Endothelial cell of umbilical vein (primary cell): ENCODE measurements at regions not wholly inside any gene's neighbourhood (a gene's known extent, or its start where the extent isn't known, plus 50 kb on each side); places are given as distances from the start of the nearest gene placed in this dataset.

Experiments
- CTCF ChIP-seq, 2 donors: IDR thresholded peaks; 1 replicate in 1 of 2; 2 replicates in 1 of 2; pipeline ENCODE4 v1.5.1; 2011; ENCODE audit warnings: low read length in 2 of 2, mild to moderate bottlenecking in 2 of 2, moderate library complexity in 2 of 2, control low read depth in 1 of 2, inconsistent platforms in 1 of 2, low read depth in 1 of 2; ENCODE audit not compliant: insufficient read depth in 1 of 2; ENCODE audit errors: extremely low read depth in 1 of 2
- EZH2 ChIP-seq: IDR thresholded peaks from 2 replicates; pipeline ENCODE4 v1.6.1; 2012; ENCODE audit warnings: borderline replicate concordance, low read depth, mild to moderate bottlenecking, moderate library complexity, low read length, inconsistent platforms; ENCODE audit not compliant: severe bottlenecking
- FOS ChIP-seq: IDR thresholded peaks from 2 replicates; pipeline ENCODE4 v1.6.1; 2011; ENCODE audit warnings: mild to moderate bottlenecking, low read length, moderate library complexity, borderline replicate concordance; ENCODE audit not compliant: insufficient read depth
- MAX ChIP-seq: IDR thresholded peaks from 2 replicates; pipeline ENCODE4 v1.6.1; 2011; ENCODE audit not compliant: insufficient read depth, insufficient read length
- MYC ChIP-seq: IDR thresholded peaks from one replicate; pipeline ENCODE4 v1.6.1; 2011; ENCODE audit warnings: mild to moderate bottlenecking, low read depth, low read length
- POLR2A ChIP-seq: IDR thresholded peaks from 2 replicates; pipeline ENCODE4 v1.6.1; 2012; ENCODE audit warnings: low read depth, mild to moderate bottlenecking, control low read depth, low read length
- POLR2AphosphoS5 ChIP-seq: IDR thresholded peaks from 2 replicates; pipeline ENCODE4 v1.6.1; 2012; ENCODE audit warnings: low read depth, mild to moderate bottlenecking, control low read depth, low read length, moderate library complexity; ENCODE audit not compliant: insufficient read depth

GRCh38 chr3:117026401-117026800 is 316.8 kb downstream of the TUSC7 start:
- no peak for TF ChIP-seq CTCF (IDR thresholded peaks at IDR 0.05; ENCODE audit: extremely low read depth in 1 of 2, insufficient read depth in 1 of 2, low read depth in 1 of 2, low read length in 2 of 2)
- TF ChIP-seq POLR2A = no peak
- no peak for TF ChIP-seq MYC
- no peak for TF ChIP-seq FOS
- no peak for TF ChIP-seq EZH2
- no peak for TF ChIP-seq POLR2AphosphoS5
- no peak for TF ChIP-seq MAX
